Esophagus muscularis mucosa (tissue), 4 donors: ENCODE measurements at regions not wholly inside any gene's neighbourhood (a gene's known extent, or its start where the extent isn't known, plus 50 kb on each side); places are given as distances from the start of the nearest gene placed in this dataset.

Source experiments
- DNase-seq: peaks from one replicate; pipeline ENCODE4 v3.0.0-alpha.2; 2017; ENCODE audit errors: extremely low spot score
- H3K27ac ChIP-seq, 4 donors: fragments of 200-600 bp; sonication (generic); replicated peaks in 1 of 4; 1 replicate in 3 of 4; 2 replicates in 1 of 4; pipeline ENCODE4 v1.5.1; 2016 to 2019; ENCODE audit warnings: mild to moderate bottlenecking in 1 of 4
- H3K27me3 ChIP-seq, 4 donors: fragments of 200-600 bp; sonication (generic); one replicate each; pipeline versions ENCODE4 v1.5.1 to v1.6.0; 2016 to 2019
- H3K36me3 ChIP-seq, 4 donors: fragments of 200-600 bp; sonication (generic); one replicate each; pipeline ENCODE4 v1.5.1; 2016 to 2019
- H3K4me1 ChIP-seq, 4 donors: fragments of 200-600 bp; sonication (generic); one replicate each; pipeline ENCODE4 v1.5.1; 2016 to 2019
- H3K4me3 ChIP-seq, 4 donors: fragments of 200-600 bp; sonication (generic); 1 replicate in 2 of 4; 2 replicates in 2 of 4; pipeline ENCODE4 v1.5.1; 2016 to 2019; ENCODE audit warnings: mild to moderate bottlenecking in 4 of 4, moderate library complexity in 1 of 4
- H3K9me3 ChIP-seq, 4 donors: fragments of 200-600 bp; sonication (generic); 1 replicate in 3 of 4; 2 replicates in 1 of 4; pipeline ENCODE4 v1.5.1; 2016 to 2019
- EP300 ChIP-seq: sonication (generic); formaldehyde crosslinking; IDR thresholded peaks from one replicate; pipeline ENCODE4 v1.6.1; 2017; ENCODE audit warnings: antibody characterized with exemption
- POLR2A ChIP-seq: fragments of 450-650 bp; IDR thresholded peaks from one replicate; pipeline ENCODE4 v1.6.1; 2017; ENCODE audit warnings: antibody characterized with exemption, moderate library complexity, mild to moderate bottlenecking, low read depth
- POLR2AphosphoS5 ChIP-seq, 2 donors: sonication (generic); formaldehyde crosslinking; IDR thresholded peaks; one replicate each; pipeline ENCODE4 v1.6.1; 2017; ENCODE audit warnings: antibody characterized with exemption in 2 of 2
- WGBS: methylation state at CpG from one replicate; pipeline ENCODE4 v1.1.5; 2018; 5-methylcytosine and 5-hydroxymethylcytosine counted together
- intact Hi-C: fragments of 100-400 bp; cut with DNase I; formaldehyde crosslinking; loops from one replicate; pipeline ENCODE4 v1.15.1; 2023
- TF ChIP-seq, protein P1 (sequence below), 3 experiments: fragments of 200-600 bp in 2 of 3; fragments of 450-650 bp in 1 of 3; sonication (generic) in 2 of 3; IDR thresholded peaks; one replicate each; pipeline ENCODE4 v1.5.1; 2017 to 2019; ENCODE audit warnings: antibody characterized with exemption in 3 of 3, mild to moderate bottlenecking in 2 of 3, moderate library complexity in 1 of 3

DNA sequence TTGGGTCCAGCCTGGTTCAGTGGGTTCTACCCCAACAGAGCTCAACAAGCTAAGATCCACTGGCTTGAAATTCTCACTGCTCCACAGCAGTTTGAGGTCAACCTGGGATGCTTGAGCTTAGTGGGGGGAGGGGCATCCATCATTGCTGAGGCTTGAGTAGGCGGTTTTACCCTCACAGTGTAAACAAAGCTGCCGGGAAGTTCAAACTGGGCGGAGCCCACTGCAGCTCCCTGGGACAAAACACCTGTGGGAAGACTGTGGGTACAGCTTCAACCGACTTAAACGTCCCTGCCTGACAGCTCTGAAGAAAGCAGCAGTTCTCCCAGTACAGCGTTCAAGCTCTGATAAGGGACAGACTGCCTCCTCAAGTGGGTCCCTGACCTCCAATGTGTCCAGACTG lies 1161.9 kb downstream of the UQCRFS1 start:
- no peaks in the 10 kb centered on the region for H3K27me3 ChIP-seq
- peak; percentile 45 for DNase-seq
- H3K36me3 ChIP-seq, result no peaks in the 10 kb centered on the region
- no peak for TF ChIP-seq EP300
- TF ChIP-seq POLR2AphosphoS5 (IDR thresholded peaks at IDR 0.05), result no peak
- TF ChIP-seq POLR2A, result no peak
- TF ChIP-seq, protein P1, sequence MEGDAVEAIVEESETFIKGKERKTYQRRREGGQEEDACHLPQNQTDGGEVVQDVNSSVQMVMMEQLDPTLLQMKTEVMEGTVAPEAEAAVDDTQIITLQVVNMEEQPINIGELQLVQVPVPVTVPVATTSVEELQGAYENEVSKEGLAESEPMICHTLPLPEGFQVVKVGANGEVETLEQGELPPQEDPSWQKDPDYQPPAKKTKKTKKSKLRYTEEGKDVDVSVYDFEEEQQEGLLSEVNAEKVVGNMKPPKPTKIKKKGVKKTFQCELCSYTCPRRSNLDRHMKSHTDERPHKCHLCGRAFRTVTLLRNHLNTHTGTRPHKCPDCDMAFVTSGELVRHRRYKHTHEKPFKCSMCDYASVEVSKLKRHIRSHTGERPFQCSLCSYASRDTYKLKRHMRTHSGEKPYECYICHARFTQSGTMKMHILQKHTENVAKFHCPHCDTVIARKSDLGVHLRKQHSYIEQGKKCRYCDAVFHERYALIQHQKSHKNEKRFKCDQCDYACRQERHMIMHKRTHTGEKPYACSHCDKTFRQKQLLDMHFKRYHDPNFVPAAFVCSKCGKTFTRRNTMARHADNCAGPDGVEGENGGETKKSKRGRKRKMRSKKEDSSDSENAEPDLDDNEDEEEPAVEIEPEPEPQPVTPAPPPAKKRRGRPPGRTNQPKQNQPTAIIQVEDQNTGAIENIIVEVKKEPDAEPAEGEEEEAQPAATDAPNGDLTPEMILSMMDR (IDR thresholded peaks at IDR 0.05), result no peak
- intact Hi-C loops, result no loop called here
- no peak overlapping the region for H3K4me3 ChIP-seq
- no peak overlapping the region for H3K27ac ChIP-seq
- no peaks in the 10 kb centered on the region for H3K4me1 ChIP-seq
- 80% methylated on average over 1 of the region's 6 CpGs for WGBS
- no peaks in the 10 kb centered on the region for H3K9me3 ChIP-seq

DNA sequence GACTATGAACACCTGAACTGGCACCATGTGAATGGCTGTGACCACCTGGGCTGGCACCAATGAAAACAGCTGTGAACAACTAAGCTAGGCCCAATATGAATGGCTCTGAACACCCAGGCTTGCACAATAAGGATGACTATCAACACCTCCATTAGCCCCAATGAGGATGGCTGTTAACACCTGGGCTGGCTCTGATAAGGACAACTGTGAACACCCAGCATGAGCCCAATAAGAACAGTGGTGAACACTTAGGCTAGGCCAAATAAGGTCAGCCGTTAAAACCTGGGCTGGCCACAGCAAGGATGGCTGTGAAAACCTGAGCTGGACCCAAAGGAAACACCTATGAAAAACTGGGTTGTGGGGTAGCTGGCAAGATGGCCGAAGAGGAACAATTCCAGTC lies 1163.1 kb downstream of the UQCRFS1 start:
- Histone ChIP-seq H3K9me3 (no peaks in the 10 kb centered on the region), H3K27ac (no peak overlapping the region), H3K4me1 (no peaks in the 10 kb centered on the region), H3K27me3 (no peaks in the 10 kb centered on the region), H3K4me3 (no peak overlapping the region), H3K36me3 (no peaks in the 10 kb centered on the region)
- no peak for DNase-seq
- 100% methylated on average over 2 of the region's 2 CpGs for WGBS
- no peak for TF ChIP-seq POLR2AphosphoS5 (IDR thresholded peaks at IDR 0.05)
- no peak for TF ChIP-seq EP300
- intact Hi-C loops, result no loop called here

DNA sequence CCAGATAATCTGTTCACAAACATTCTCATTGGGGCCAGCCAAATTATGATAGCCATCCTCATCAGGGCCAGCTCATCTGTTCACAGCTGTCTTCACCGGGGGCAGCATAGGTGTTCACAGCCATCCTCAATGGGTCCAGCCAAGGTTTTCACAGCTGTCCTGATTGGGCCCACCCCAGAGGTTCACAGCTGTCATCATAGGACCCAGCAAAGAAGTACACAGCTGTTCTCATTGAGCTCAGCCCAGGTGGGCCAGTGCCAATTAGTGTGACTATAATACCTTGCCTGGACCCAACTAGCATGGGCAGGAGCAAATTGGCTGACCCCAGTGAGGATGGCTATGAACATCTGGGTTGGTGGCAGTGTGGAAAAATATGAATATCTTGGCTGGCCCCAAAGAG lies 1166.0 kb downstream of the UQCRFS1 start:
- 100% methylated on average over 1 of the region's 1 CpG for WGBS
- Histone ChIP-seq H3K4me1 (no peaks in the 10 kb centered on the region), H3K27ac (no peak overlapping the region), H3K9me3 (no peaks in the 10 kb centered on the region), H3K4me3 (no peak overlapping the region), H3K36me3 (no peaks in the 10 kb centered on the region), H3K27me3 (no peaks in the 10 kb centered on the region)
- intact Hi-C loops, result no loop called here
- TF ChIP-seq, protein P1 (IDR thresholded peaks at IDR 0.05), result no peak
- TF ChIP-seq EP300, result no peak
- TF ChIP-seq POLR2AphosphoS5 (IDR thresholded peaks at IDR 0.05), result no peak
- TF ChIP-seq POLR2A, result no peak
- DNase-seq, result peak; percentile 83

DNA sequence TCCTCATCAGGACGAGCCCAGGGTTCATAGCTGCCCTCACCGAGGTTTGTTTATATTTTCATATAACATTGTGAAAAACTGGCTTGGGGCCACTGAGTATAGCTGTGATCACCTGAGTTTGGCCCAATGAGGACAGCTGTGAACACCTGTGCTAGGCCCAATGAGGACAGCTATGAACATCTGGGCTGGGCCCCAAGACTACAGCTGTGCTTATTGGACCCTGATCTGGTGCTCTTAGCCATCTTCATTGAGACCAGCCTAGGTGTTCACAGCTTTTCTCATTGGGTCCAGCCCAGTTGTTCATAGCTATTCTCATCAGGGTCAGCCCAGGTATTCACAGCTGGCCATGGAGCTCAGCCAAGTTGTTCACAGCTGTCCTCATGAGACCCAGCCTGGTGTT lies 1167.3 kb downstream of the UQCRFS1 start:
- intact Hi-C loops, result no loop called here
- H3K9me3 ChIP-seq, result peaks cover 0 to 4% (median 0%) of the 10 kb centered on the region in 4 donors
- no peak overlapping the region for H3K27ac ChIP-seq
- no peaks in the 10 kb centered on the region for H3K27me3 ChIP-seq
- WGBS, result 87% methylated on average over 2 of the region's 2 CpGs
- no peaks in the 10 kb centered on the region for H3K4me1 ChIP-seq
- TF ChIP-seq, protein P1 (IDR thresholded peaks at IDR 0.05), result no peak
- TF ChIP-seq POLR2A, result no peak
- TF ChIP-seq POLR2AphosphoS5 (IDR thresholded peaks at IDR 0.05), result no peak
- TF ChIP-seq EP300, result no peak
- peak; percentile 70 for DNase-seq
- no peaks in the 10 kb centered on the region for H3K36me3 ChIP-seq
- no peak overlapping the region for H3K4me3 ChIP-seq

DNA sequence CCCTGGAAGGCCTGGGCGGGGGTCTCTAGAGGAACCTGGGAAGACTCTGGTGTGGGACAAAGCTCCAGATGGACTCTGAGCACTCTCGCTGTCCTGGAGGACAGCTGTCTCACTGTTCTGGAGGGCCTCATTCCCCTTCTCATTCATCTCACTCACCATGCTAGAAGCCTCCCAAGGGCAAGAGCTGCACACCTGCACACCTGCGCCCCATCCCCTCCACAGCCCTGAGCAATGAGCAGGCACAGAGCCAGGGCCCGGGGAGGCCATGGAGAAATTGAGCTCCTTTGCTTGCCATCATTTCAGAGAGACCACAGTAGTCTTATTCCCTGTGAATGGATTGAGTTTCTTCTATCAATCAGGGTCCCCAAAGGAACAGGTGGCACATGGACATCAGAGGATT lies 1168.5 kb downstream of the UQCRFS1 start:
- no peaks in the 10 kb centered on the region for H3K36me3 ChIP-seq
- no peak overlapping the region for H3K4me3 ChIP-seq
- H3K4me1 ChIP-seq, result no peaks in the 10 kb centered on the region
- intact Hi-C loops, result no loop called here
- 73% methylated on average over 4 of the region's 4 CpGs for WGBS
- H3K9me3 ChIP-seq, result peaks cover 0 to 4% (median 0%) of the 10 kb centered on the region in 4 donors
- H3K27ac ChIP-seq, result no peak overlapping the region
- peak; percentile 86 for DNase-seq
- H3K27me3 ChIP-seq, result no peaks in the 10 kb centered on the region
- TF ChIP-seq EP300 (no peak), POLR2A (no peak), POLR2AphosphoS5 (IDR thresholded peaks at IDR 0.05) (no peak)
- TF ChIP-seq, protein P1 (IDR thresholded peaks at IDR 0.05), result no peak
